ENCODE measurements at regions not wholly inside any gene's neighbourhood (a gene's known extent, or its start where the extent isn't known, plus 50 kb on each side); places are given as distances from the start of the nearest gene placed in this dataset.
A peak's percentile ranks its signal among the peaks of the same experiment; 100 is the strongest.

GRCh38 chr14:71588576-71589215 is 343.5 kb upstream of the RGS6 start:
- no peak for DNase-seq
- no peak for ATAC-seq (replicated peaks)
- H3K4me1 Mint-ChIP-seq: peaks cover 21 to 54% of the 10 kb centered on the region in 2 donors
- no peaks in the 10 kb centered on the region for H3K27me3 Mint-ChIP-seq
- no peak overlapping the region for H3K4me3 Mint-ChIP-seq
- H3K36me3 Mint-ChIP-seq: peaks cover 25 to 39% of the 10 kb centered on the region in 2 donors
- no peak overlapping the region for H3K27ac Mint-ChIP-seq
- no peaks in the 10 kb centered on the region for H3K9me3 Mint-ChIP-seq

GRCh38 chr14:71589609-71590008 is 342.6 kb upstream of the RGS6 start:
- DNase-seq (no peak), ATAC-seq (replicated peaks) (no peak)
- Mint-ChIP-seq H3K36me3 (peaks cover 23 to 33% of the 10 kb centered on the region in 2 donors), H3K27me3 (no peaks in the 10 kb centered on the region), H3K9me3 (no peaks in the 10 kb centered on the region), H3K4me1 (peaks cover 17 to 50% of the 10 kb centered on the region in 2 donors), H3K4me3 (no peak overlapping the region), H3K27ac (no peak overlapping the region)

- no peaks in the 10 kb centered on the region for H3K9me3 Mint-ChIP-seq
- peaks cover 19 to 47% of the 10 kb centered on the region in 2 donors for H3K4me1 Mint-ChIP-seq
- ATAC-seq (replicated peaks) (no peak), DNase-seq (no peak)
- H3K36me3 Mint-ChIP-seq: peaks cover 25 to 30% of the 10 kb centered on the region in 2 donors
- H3K4me3 Mint-ChIP-seq: no peak overlapping the region
- H3K27me3 Mint-ChIP-seq: no peaks in the 10 kb centered on the region
- no peak overlapping the region for H3K27ac Mint-ChIP-seq
These were observed 342.1 kb upstream of the RGS6 start for GRCh38 chr14:71590131-71590530.

- DNase-seq: no peak
- H3K36me3 Mint-ChIP-seq: peaks cover 29 to 38% of the 10 kb centered on the region in 2 donors
- no peaks in the 10 kb centered on the region for H3K27me3 Mint-ChIP-seq
- H3K4me1 Mint-ChIP-seq: peaks cover 22 to 45% of the 10 kb centered on the region in 2 donors
- H3K27ac Mint-ChIP-seq: no peak overlapping the region
- no peak for ATAC-seq (replicated peaks)
- no peaks in the 10 kb centered on the region for H3K9me3 Mint-ChIP-seq
- no peak overlapping the region for H3K4me3 Mint-ChIP-seq
These were observed 341.0 kb upstream of the RGS6 start for GRCh38 chr14:71591231-71591630.

GRCh38 chr14:71591929-71592328 is 340.3 kb upstream of the RGS6 start:
- DNase-seq (no peak), ATAC-seq (replicated peaks) (peak; percentile 77)
- peaks cover 29 to 36% of the 10 kb centered on the region in 2 donors for H3K36me3 Mint-ChIP-seq
- H3K9me3 Mint-ChIP-seq: no peaks in the 10 kb centered on the region
- no peak overlapping the region for H3K4me3 Mint-ChIP-seq
- H3K27me3 Mint-ChIP-seq: no peaks in the 10 kb centered on the region
- peaks cover 19 to 45% of the 10 kb centered on the region in 2 donors for H3K4me1 Mint-ChIP-seq
- no peak overlapping the region for H3K27ac Mint-ChIP-seq

GRCh38 chr14:71592361-71592760 is 339.9 kb upstream of the RGS6 start:
- H3K9me3 Mint-ChIP-seq: no peaks in the 10 kb centered on the region
- no peak overlapping the region for H3K27ac Mint-ChIP-seq
- no peak for ATAC-seq (replicated peaks)
- H3K4me1 Mint-ChIP-seq: peaks cover 21 to 49% of the 10 kb centered on the region in 2 donors
- no peaks in the 10 kb centered on the region for H3K27me3 Mint-ChIP-seq
- no peak overlapping the region for H3K4me3 Mint-ChIP-seq
- peaks cover 32 to 39% of the 10 kb centered on the region in 2 donors for H3K36me3 Mint-ChIP-seq
- no peak for DNase-seq

GRCh38 chr14:71593966-71594365 is 338.3 kb upstream of the RGS6 start:
- DNase-seq: no peak
- peaks cover 33 to 41% of the 10 kb centered on the region in 2 donors for H3K36me3 Mint-ChIP-seq
- H3K4me1 Mint-ChIP-seq: peaks cover 29 to 60% of the 10 kb centered on the region in 2 donors
- no peak for ATAC-seq (replicated peaks)
- H3K27me3 Mint-ChIP-seq: no peaks in the 10 kb centered on the region
- no peak overlapping the region for H3K4me3 Mint-ChIP-seq
- H3K9me3 Mint-ChIP-seq: peaks cover 7 to 9% of the 10 kb centered on the region in 2 donors
- no peak overlapping the region for H3K27ac Mint-ChIP-seq

- Mint-ChIP-seq H3K4me1 (peaks cover 25 to 59% of the 10 kb centered on the region in 2 donors), H3K27me3 (no peaks in the 10 kb centered on the region), H3K4me3 (no peak overlapping the region), H3K9me3 (peaks cover 7 to 9% of the 10 kb centered on the region in 2 donors), H3K36me3 (peaks cover 35 to 42% of the 10 kb centered on the region in 2 donors), H3K27ac (no peak overlapping the region)
- DNase-seq (no peak), ATAC-seq (replicated peaks) (no peak)
These were observed 337.4 kb upstream of the RGS6 start for GRCh38 chr14:71594821-71595220.

- no peak overlapping the region for H3K4me3 Mint-ChIP-seq
- H3K27me3 Mint-ChIP-seq: no peaks in the 10 kb centered on the region
- H3K27ac Mint-ChIP-seq: no peak overlapping the region
- no peak for ATAC-seq (replicated peaks)
- H3K9me3 Mint-ChIP-seq: peaks cover 11 to 14% of the 10 kb centered on the region in 2 donors
- peaks cover 41 to 48% of the 10 kb centered on the region in 2 donors for H3K36me3 Mint-ChIP-seq
- no peak for DNase-seq
- peaks cover 25 to 59% of the 10 kb centered on the region in 2 donors for H3K4me1 Mint-ChIP-seq
These were observed 336.8 kb upstream of the RGS6 start for GRCh38 chr14:71595441-71595840.

- ATAC-seq (replicated peaks): peak; percentile 25 to 38
- H3K4me1 Mint-ChIP-seq: peaks cover 30 to 65% of the 10 kb centered on the region in 2 donors
- H3K27me3 Mint-ChIP-seq: no peaks in the 10 kb centered on the region
- H3K36me3 Mint-ChIP-seq: peaks cover 56 to 63% of the 10 kb centered on the region in 2 donors
- peaks cover 12 to 18% of the 10 kb centered on the region in 2 donors for H3K9me3 Mint-ChIP-seq
- DNase-seq: no peak
- peak overlapping the region; percentile 86 for H3K27ac Mint-ChIP-seq
- H3K4me3 Mint-ChIP-seq: peak overlapping the region in 1 of 2 donors; percentile 30
These were observed 334.8 kb upstream of the RGS6 start for GRCh38 chr14:71597287-71597920.

- ATAC-seq (replicated peaks) (peak; percentile 98), DNase-seq (no peak)
- no peaks in the 10 kb centered on the region for H3K27me3 Mint-ChIP-seq
- H3K4me1 Mint-ChIP-seq: peaks cover 32 to 71% of the 10 kb centered on the region in 2 donors
- peaks cover 60 to 68% of the 10 kb centered on the region in 2 donors for H3K36me3 Mint-ChIP-seq
- peak overlapping the region; percentile 86 for H3K27ac Mint-ChIP-seq
- peak overlapping the region in 1 of 2 donors; percentile 30 for H3K4me3 Mint-ChIP-seq
- peaks cover 12 to 18% of the 10 kb centered on the region in 2 donors for H3K9me3 Mint-ChIP-seq
These were observed 334.1 kb upstream of the RGS6 start for GRCh38 chr14:71597955-71598660.

GRCh38 chr14:71600309-71600708 is 331.9 kb upstream of the RGS6 start:
- H3K4me3 Mint-ChIP-seq: no peak overlapping the region
- ATAC-seq (replicated peaks) (no peak), DNase-seq (no peak)
- H3K9me3 Mint-ChIP-seq: peaks cover 12 to 18% of the 10 kb centered on the region in 2 donors
- H3K36me3 Mint-ChIP-seq: peaks cover 65 to 78% of the 10 kb centered on the region in 2 donors
- peaks cover 32 to 70% of the 10 kb centered on the region in 2 donors for H3K4me1 Mint-ChIP-seq
- H3K27me3 Mint-ChIP-seq: no peaks in the 10 kb centered on the region
- H3K27ac Mint-ChIP-seq: peak overlapping the region; percentile 4

GRCh38 chr14:71602524-71602923 is 329.7 kb upstream of the RGS6 start:
- Mint-ChIP-seq H3K4me3 (no peak overlapping the region), H3K27ac (no peak overlapping the region)
- ATAC-seq (replicated peaks): no peak

GRCh38 chr14:71604231-71604630 is 328.0 kb upstream of the RGS6 start:
- ATAC-seq (replicated peaks): no peak
- no peak overlapping the region for H3K4me3 Mint-ChIP-seq
- H3K36me3 Mint-ChIP-seq: peaks cover 48 to 71% of the 10 kb centered on the region in 2 donors
- no peak for DNase-seq
- no peak overlapping the region for H3K27ac Mint-ChIP-seq
- H3K4me1 Mint-ChIP-seq: peaks cover 34 to 64% of the 10 kb centered on the region in 2 donors
- H3K27me3 Mint-ChIP-seq: no peaks in the 10 kb centered on the region
- H3K9me3 Mint-ChIP-seq: peaks cover 5 to 15% of the 10 kb centered on the region in 2 donors

More at GRCh38 chr14:71602524-71602923, 329.7 kb upstream of the RGS6 start:
- no peak for DNase-seq
- H3K4me1 Mint-ChIP-seq: peaks cover 42 to 73% of the 10 kb centered on the region in 2 donors
- no peaks in the 10 kb centered on the region for H3K27me3 Mint-ChIP-seq
- H3K9me3 Mint-ChIP-seq: peaks cover 12 to 23% of the 10 kb centered on the region in 2 donors
- peaks cover 62 to 80% of the 10 kb centered on the region in 2 donors for H3K36me3 Mint-ChIP-seq

Measured in stimulated activated naive B cell treated with anti-CD40 and anti-IgM and Interleukin-4, amounts not matched to agents 10 μg/mL and 1 μg/mL and 100 μg/mL, for 72 hours (primary cell).